NCI-H1694 treated with DMSO at 0.1 percent for 48 hours (cell line): ENCODE measurements at regions not wholly inside any gene's neighbourhood (a gene's known extent, or its start where the extent isn't known, plus 50 kb on each side); places are given as distances from the start of the nearest gene placed in this dataset.
"Not testable (repeated sequence)": the region's sequence is repeated elsewhere in the genome, so short reads cannot be mapped to it uniquely, and the experiment has no call there.

Experiments used
- DNase-seq: peaks from one replicate; lab custom pipeline; 2025; lab: John Stamatoyannopoulos, UW

DNA sequence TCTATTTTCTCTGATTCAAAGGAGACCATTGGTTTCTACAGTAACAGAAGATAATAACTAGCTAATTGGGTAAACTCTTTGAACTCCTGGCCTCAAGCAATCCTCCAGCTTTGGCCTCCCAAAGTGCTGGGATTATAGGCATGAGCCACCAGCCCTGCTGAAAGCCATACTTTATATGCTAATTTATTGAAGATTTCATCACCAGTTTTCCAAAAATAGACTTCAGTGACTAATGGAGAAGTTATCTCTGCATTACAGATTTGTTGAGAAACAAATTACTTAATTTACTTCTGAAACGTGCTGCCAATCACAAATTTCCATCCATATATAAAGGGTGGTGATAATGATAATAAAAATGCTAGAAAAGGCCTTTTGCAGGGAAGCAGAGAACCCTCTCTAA is 1758.1 kb upstream of the SEL1L start:
- DNase-seq = no peak

DNA sequence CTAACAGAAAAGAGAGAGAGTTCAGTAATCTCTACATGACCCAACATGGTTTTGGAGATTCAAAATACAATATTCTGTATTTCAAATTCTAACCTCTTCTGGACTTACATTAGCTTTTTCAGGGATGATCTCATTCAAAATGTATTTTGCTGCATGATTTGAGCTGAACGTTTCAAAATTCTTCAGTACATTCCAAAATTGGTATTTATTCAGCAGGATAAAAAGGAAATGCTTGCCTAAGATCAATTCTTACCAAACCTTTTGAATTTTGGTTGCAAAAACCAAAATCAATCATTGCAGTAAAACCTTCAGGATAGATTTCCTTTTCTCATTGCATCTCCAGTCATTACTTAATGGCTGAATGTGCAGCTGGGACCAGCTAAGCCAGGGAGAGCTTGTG is 1761.3 kb upstream of the SEL1L start:
- no peak for DNase-seq

DNA sequence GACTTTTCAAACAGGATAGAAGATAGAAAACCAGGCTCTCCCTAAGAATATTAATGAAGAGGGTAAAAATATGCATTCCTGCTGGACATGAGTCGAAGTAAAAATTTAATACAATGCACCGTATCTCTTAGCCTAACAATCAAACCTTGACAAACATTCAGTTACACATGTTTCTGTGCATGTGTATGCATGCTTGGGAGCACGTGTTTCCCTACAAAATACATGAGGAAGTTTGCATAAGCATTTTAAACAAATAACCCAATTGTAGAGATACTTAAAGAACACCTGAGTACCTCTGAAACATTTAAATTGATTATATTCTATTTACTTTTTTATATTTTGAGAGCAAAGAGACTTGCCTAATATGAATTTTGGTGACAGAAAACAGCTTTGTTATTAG is 1763.7 kb upstream of the SEL1L start:
- DNase-seq = no peak

DNA sequence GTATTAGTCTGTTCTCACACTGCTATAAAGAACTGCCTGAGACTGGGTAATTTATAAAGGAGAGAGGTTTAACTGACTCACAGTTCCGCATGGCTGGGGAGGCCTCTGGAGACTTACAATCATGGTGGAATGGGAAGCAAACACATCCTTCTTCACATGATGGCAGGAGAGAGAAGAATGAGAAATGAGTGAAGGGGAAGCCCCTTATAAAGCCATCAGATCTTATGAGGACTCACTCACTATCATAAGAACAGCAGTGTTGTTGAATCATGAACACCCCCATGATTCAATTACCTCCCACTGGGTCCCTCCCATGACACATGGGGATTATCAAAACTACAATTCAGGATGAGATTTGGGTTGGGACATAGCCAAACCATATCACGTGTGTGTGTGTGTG is 1764.4 kb upstream of the SEL1L start:
- DNase-seq = not testable (repeated sequence)

- DNase-seq = peak; percentile 88
Measured at GRCh38 chr14:83300476-83301064, 1766.9 kb upstream of the SEL1L start.

- DNase-seq = no peak
Measured at GRCh38 chr14:83301791-83302190, 1768.1 kb upstream of the SEL1L start.

- DNase-seq = no peak
Measured at GRCh38 chr14:83309211-83309610, 1775.6 kb upstream of the SEL1L start.

GRCh38 chr14:83309833-83310232 is 1776.2 kb upstream of the SEL1L start:
- DNase-seq = no peak

DNA sequence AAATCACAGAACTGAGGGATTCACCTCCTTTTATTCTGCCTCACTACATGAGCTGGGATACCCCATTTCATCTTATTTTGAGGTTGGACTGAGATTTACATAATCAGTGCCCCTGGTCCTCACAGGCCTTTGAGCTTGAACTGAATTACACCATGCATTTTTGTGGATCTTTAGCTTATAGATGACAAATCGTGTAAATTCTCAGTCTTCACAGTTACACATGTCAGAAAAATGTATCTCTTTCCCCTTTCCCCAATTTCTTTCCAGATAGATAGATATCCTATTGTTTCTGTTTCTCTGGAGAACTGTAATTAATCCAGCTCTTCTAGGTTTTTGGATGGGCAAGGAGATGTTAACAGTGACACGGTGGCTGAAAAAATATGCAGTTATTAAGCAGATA is 1778.9 kb upstream of the SEL1L start:
- no peak for DNase-seq

- DNase-seq = no peak
Measured at GRCh38 chr14:83314764-83315163, 1781.1 kb upstream of the SEL1L start.

- no peak for DNase-seq
Measured at GRCh38 chr14:83316356-83316755, 1782.7 kb upstream of the SEL1L start.

DNA sequence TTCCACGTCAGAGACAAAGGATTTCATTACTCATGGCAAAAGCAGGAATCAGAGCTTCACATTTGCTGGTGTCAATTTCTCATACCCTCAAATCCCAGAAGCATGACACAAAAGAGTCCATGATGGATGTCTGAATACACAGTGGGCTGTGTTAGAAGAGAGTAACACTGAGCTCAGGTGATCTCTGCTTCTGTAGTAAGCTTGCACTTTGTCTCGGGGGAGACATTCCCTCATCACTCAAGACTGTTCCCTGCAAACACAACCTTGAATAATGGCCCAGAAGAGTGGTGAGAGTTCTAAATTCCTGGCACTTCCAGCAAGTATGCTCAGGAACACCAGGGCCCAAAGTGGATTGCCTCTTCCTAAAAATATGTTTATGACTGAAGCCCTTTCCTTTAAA is 1787.2 kb upstream of the SEL1L start:
- DNase-seq = no peak

- no peak for DNase-seq
Measured at GRCh38 chr14:83331513-83331912, 1797.9 kb upstream of the SEL1L start.

GRCh38 chr14:83342590-83342989 is 1808.9 kb upstream of the SEL1L start:
- DNase-seq = no peak

- no peak for DNase-seq
Measured at GRCh38 chr14:83347874-83348273, 1814.2 kb upstream of the SEL1L start.

DNA sequence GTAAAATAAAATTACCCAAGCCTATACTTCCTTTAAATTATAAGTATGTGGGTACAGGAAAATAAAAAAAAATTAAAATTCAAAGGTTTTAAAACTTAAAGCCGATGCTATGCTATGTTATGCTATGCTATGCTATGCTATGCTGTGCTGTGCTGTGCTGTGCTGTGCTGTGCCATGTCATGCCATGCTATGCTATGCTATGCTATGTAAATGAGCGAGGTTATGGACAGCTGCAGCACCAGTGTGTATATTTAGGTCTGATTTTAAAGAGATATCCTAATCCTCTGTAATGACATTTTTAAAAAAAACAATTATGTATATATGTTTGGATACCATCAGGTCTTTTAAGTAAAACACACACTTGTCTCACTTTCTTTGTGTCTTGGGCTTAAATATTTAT is 1822.0 kb upstream of the SEL1L start:
- no peak for DNase-seq

DNA sequence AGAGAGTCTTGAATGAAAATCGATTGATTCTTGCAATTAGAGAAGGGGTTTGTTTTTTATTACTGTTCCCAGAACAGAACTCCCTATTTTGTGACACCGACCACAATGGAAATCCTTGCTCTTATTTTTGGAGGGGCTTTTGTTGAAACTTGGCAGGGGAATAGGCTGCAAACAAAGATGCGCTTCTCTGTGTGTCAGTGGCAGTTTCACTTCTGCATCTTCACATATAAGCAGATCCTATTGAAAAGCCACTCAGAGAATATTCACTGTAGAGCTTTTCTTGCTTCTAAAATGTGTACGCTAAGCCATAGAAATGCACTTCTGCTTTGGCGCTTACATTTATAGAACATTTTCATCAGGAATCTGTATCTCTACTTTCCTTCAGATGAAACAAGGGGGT is 1822.4 kb upstream of the SEL1L start:
- DNase-seq = no peak

GRCh38 chr14:83372271-83372670 is 1838.6 kb upstream of the SEL1L start:
- DNase-seq = no peak

DNA sequence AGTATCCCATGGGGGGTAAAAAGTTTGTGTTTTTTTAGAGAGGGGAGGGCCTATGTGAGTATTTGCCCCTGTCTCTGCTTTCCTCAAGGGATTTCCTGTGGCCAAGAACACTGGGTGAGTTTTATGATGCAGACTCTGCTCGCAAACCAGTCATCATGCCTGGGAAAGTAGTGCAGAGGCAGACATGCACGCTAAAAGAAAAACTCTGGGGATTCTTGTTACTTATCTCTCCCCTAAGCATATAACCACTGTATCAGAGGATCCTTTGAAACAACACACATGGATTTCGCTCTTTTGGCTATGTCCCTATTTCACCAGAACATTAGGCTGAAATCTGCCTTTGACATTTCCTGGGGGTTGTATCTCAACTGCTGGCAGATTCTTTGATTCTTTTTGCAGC is 1845.8 kb upstream of the SEL1L start:
- DNase-seq = no peak

DNA sequence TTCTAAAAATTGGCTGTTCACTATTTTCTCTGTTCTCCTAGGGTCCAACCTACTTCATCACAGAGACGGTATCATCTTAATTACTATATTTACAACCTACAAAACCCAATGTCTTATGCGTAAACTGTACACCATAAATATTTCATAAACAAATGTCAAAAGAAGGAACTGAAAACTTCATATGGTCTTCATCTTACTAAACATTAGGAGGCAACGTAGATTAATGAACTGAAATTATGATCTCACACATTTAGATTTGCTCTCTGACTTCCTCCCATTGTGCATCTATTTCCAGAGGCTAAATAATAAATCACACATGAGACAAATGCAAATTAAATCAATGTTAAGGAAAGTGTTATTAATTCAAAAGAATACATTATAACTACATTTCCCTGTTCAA is 1850.6 kb upstream of the SEL1L start:
- DNase-seq = no peak

DNA sequence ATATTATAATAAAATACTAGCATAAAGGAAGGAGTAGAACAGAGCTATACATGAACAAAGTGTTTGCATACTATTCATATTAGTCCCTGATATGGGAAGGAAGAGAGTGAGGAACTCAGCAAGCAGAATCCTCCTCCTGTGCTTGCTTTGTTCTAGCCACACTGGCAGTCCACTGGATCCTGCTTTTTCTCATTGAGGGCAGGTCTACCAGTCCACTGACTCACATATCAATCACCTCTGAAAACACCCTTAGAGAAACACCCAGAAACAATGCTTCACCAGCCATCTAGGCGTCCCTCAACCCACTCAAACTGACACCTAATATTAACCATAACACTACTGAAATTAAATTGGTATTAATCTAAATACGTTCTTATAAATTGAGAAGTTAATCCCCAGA is 1861.7 kb upstream of the SEL1L start:
- no peak for DNase-seq

DNA sequence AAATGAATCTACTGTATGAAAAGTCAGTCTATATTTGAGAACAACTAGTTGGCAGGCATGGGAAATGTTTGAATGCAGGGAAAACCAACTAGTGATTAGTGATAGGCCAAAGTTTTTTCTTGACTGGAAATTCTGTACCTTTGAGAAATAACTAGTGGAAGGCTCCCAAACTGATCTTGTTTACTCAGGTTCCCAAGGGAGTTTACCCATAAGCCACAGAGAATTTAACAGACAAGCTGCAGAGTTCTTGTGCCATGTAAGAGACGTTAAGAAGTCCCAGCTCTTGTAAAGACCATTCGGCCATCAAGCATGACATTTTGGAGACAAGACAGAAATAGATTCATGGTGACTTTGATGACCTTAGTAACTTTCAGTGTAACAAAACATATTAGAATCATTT is 1882.8 kb upstream of the SEL1L start:
- DNase-seq = no peak

- no peak for DNase-seq
Measured at GRCh38 chr14:83419420-83419819, 1885.8 kb upstream of the SEL1L start.

- DNase-seq = no peak
Measured at GRCh38 chr14:83421711-83422110, 1888.1 kb upstream of the SEL1L start.

DNA sequence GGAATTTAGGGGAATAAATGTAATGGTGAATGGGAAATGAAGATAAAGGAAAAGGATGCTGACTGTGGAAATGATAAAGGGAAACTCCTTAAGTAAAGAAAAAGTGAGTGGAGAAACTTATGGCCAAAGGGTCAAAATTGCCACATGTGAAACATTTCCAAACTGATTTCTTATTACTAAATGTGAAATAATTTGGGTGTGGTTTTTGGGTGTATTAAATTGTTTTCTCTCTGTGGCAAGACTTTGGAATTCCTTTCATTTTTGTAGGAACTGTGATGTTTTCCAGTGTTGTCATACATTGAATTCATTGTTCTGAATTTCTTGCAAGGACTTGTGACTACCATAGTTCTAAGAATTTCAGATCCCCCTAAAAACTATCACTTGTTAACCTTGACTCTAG is 1891.5 kb upstream of the SEL1L start:
- DNase-seq = no peak
